ENCODE measurements at regions not wholly inside any gene's neighbourhood (a gene's known extent, or its start where the extent isn't known, plus 50 kb on each side); places are given as distances from the start of the nearest gene placed in this dataset.

- peaks cover 0 to 10% (median 0%) of the 10 kb centered on the region in 9 donors for H3K4me1 ChIP-seq
- DNase-seq (no peak), ATAC-seq (no peak)
- no peaks in the 10 kb centered on the region for H3K27me3 ChIP-seq
- no peak overlapping the region for H3K27ac ChIP-seq
- H3K36me3 ChIP-seq: no peaks in the 10 kb centered on the region
- peaks cover 0 to 11% (median 0%) of the 10 kb centered on the region in 11 donors for H3K9me3 ChIP-seq
- intact Hi-C loops (cut with DNase I): no loop called here
- TF ChIP-seq CTCF (IDR thresholded peaks at IDR 0.05): no peak
- no peak overlapping the region for H3K4me3 ChIP-seq
- WGBS, 2 donors: 57 to 79% methylated on average over 2 of the region's 2 CpGs
Observed at GRCh38 chr1:70718086-70718630, 307.1 kb downstream of the CTH start.

- intact Hi-C loops (cut with DNase I): no loop called here
- H3K27ac ChIP-seq: no peak overlapping the region
- no peak overlapping the region for H3K4me3 ChIP-seq
- ATAC-seq: no peak
- H3K9me3 ChIP-seq: peaks cover 0 to 13% (median 0%) of the 10 kb centered on the region in 11 donors
- TF ChIP-seq CTCF (IDR thresholded peaks at IDR 0.05): no peak
- no peaks in the 10 kb centered on the region for H3K36me3 ChIP-seq
- 34 to 62% methylated on average over 2 of the region's 2 CpGs for WGBS, 2 donors
- no peak for DNase-seq
- peaks cover 0 to 10% (median 0%) of the 10 kb centered on the region in 9 donors for H3K4me1 ChIP-seq
- no peaks in the 10 kb centered on the region for H3K27me3 ChIP-seq
Observed at GRCh38 chr1:70719154-70719553, 308.1 kb downstream of the CTH start.

- intact Hi-C loops (cut with DNase I): no loop called here
- no peaks in the 10 kb centered on the region for H3K27me3 ChIP-seq
- H3K4me1 ChIP-seq: peaks cover 0 to 10% (median 0%) of the 10 kb centered on the region in 9 donors
- no peak for TF ChIP-seq CTCF (IDR thresholded peaks at IDR 0.05)
- 45 to 60% methylated on average over 1 of the region's 1 CpG for WGBS, 2 donors
- DNase-seq: no peak
- H3K36me3 ChIP-seq: no peaks in the 10 kb centered on the region
- H3K9me3 ChIP-seq: peaks cover 0 to 21% (median 1%) of the 10 kb centered on the region in 11 donors
- H3K4me3 ChIP-seq: no peak overlapping the region
- H3K27ac ChIP-seq: no peak overlapping the region
- no peak for ATAC-seq
Observed at GRCh38 chr1:70720109-70720508, 309.0 kb downstream of the CTH start.

GRCh38 chr1:70720521-70720920 is 309.5 kb downstream of the CTH start:
- peaks cover 0 to 26% (median 5%) of the 10 kb centered on the region in 11 donors for H3K9me3 ChIP-seq
- DNase-seq: no peak
- no peak for ATAC-seq
- no peak overlapping the region for H3K4me3 ChIP-seq
- no peak overlapping the region for H3K27ac ChIP-seq
- no peaks in the 10 kb centered on the region for H3K27me3 ChIP-seq
- no peaks in the 10 kb centered on the region for H3K36me3 ChIP-seq
- intact Hi-C loops (cut with DNase I): no loop called here
- TF ChIP-seq CTCF (IDR thresholded peaks at IDR 0.05): no peak
- H3K4me1 ChIP-seq: peaks cover 0 to 10% (median 0%) of the 10 kb centered on the region in 9 donors
- 83 to 85% methylated on average over 1 of the region's 1 CpG for WGBS, 2 donors
